ENCODE measurements at regions not wholly inside any gene's neighbourhood (a gene's known extent, or its start where the extent isn't known, plus 50 kb on each side); places are given as distances from the start of the nearest gene placed in this dataset.

DNA sequence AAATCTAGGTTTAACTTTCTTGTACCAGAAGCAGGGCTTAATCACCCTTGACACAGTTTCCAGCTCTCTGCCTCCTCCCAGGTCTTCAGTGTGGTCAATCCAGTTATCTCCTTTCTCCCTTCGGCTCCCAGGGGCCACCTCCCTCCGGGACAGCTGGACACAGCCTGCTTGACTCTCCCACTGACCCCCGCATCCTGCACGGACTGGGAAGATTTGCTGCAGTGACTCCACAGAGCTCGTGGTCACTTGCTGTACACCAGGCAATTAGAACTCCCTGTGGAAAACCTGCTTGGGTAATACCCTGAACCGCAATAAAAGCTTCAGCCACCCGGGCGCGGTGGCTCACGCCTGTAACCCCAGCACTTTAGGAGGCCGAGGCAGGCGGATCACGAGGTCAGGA lies 116.5 kb downstream of the NUFIP1 start:
- DNase-seq (ENCODE audit: low read depth, low spot score) (no peak), FAIRE-seq (no peak)
- Histone ChIP-seq H3K79me2 (ENCODE audit: control insufficient read depth, insufficient read depth, low read length) (no peaks in the 10 kb centered on the region), H3K4me1 (ENCODE audit: control insufficient read depth, extremely low read depth, insufficient read depth, low read length) (peaks cover 6% of the 10 kb centered on the region), H4K20me1 (replicated peaks; ENCODE audit: control insufficient read depth, extremely low read depth, insufficient read depth, low read length) (no peaks in the 10 kb centered on the region), H3K27me3 (ENCODE audit: control insufficient read depth in 2 of 2, insufficient read depth in 2 of 2, low read length in 2 of 2) (no peaks in the 10 kb centered on the region), H3K9me3 (replicated peaks; ENCODE audit: control insufficient read depth, insufficient read depth, low read length) (no peaks in the 10 kb centered on the region), H3K9me1 (replicated peaks; ENCODE audit: control insufficient read depth, extremely low read depth, insufficient read depth, low read length) (no peaks in the 10 kb centered on the region), H3K36me3 (ENCODE audit: control insufficient read depth in 2 of 2, extremely low read depth in 1 of 2, insufficient read depth in 2 of 2, low read length in 2 of 2) (no peaks in the 10 kb centered on the region), H3K27ac (ENCODE audit: insufficient read depth, low read depth, low read length) (no peak overlapping the region), H2AFZ (ENCODE audit: low read depth, low read length) (no peak overlapping the region), H3K9ac (replicated peaks; ENCODE audit: extremely low read depth, insufficient read depth, low read length) (no peak overlapping the region), H3K4me3 (replicated peaks in 1 of 3; ENCODE audit: insufficient read depth in 1 of 3, low read depth in 1 of 3, low read length in 3 of 3) (no peak overlapping the region), H3K4me2 (ENCODE audit: insufficient read depth, low read length) (no peak overlapping the region)
- BruUV-seq (replicated peaks) = no TSS peak
- ChIA-PET POLR2A (no interaction called here), CTCF (interaction anchor here (0.9 to 1.0 kb wide), 2 partner anchors 152 to 388 kb away, joined by 3 read pairs; no protein-coding TSS in a partner anchor)
- TF ChIP-seq JUN (IDR thresholded peaks at IDR 0.05; ENCODE audit: borderline replicate concordance, insufficient read depth, insufficient read length, low read depth) (no peak), MYC (IDR thresholded peaks at IDR 0.05; ENCODE audit: low read depth, low read length) (no peak)
- TF ChIP-seq, protein P1, sequence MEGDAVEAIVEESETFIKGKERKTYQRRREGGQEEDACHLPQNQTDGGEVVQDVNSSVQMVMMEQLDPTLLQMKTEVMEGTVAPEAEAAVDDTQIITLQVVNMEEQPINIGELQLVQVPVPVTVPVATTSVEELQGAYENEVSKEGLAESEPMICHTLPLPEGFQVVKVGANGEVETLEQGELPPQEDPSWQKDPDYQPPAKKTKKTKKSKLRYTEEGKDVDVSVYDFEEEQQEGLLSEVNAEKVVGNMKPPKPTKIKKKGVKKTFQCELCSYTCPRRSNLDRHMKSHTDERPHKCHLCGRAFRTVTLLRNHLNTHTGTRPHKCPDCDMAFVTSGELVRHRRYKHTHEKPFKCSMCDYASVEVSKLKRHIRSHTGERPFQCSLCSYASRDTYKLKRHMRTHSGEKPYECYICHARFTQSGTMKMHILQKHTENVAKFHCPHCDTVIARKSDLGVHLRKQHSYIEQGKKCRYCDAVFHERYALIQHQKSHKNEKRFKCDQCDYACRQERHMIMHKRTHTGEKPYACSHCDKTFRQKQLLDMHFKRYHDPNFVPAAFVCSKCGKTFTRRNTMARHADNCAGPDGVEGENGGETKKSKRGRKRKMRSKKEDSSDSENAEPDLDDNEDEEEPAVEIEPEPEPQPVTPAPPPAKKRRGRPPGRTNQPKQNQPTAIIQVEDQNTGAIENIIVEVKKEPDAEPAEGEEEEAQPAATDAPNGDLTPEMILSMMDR (IDR thresholded peaks at IDR 0.05; ENCODE audit: extremely low read depth in 1 of 2, insufficient read depth in 1 of 2, low read depth in 1 of 2, low read length in 2 of 2) = no peak
- dilution Hi-C loops (cut with MboI; ENCODE audit: extremely low pct_ligation_motif_present, low sequenced_read_pairs) (no loop called here), intact Hi-C loops (cut with micrococcal nuclease) (no loop called here)

DNA sequence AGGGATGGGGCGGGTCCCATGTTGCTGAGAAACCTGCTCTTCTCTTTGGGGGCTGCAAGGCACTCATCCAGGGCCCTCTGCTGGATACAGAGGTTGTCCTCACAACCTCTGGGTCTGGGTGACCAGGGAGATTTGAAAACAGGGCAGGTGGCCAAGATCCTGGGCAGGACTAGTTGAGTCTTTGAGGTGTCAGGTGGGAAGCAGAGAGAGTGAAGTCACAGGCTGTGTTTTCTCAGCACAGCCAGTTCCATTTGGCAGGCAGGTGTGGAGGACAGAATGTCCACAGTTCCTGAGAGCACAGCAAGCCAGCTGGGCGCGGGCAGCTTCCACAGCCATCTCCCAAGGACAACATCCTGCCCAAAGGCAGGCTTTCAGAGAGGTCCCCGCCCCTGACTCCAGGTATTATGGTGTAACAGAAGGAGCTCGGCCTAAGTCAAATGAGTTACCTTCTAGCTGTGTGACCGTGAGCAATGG lies 118.8 kb downstream of the NUFIP1 start:
- Histone ChIP-seq H3K4me2 (ENCODE audit: insufficient read depth, low read length) (no peak overlapping the region), H3K27me3 (ENCODE audit: control insufficient read depth in 2 of 2, insufficient read depth in 2 of 2, low read length in 2 of 2) (no peaks in the 10 kb centered on the region), H2AFZ (ENCODE audit: low read depth, low read length) (no peak overlapping the region), H3K79me2 (ENCODE audit: control insufficient read depth, insufficient read depth, low read length) (no peaks in the 10 kb centered on the region), H3K36me3 (ENCODE audit: control insufficient read depth in 2 of 2, extremely low read depth in 1 of 2, insufficient read depth in 2 of 2, low read length in 2 of 2) (no peaks in the 10 kb centered on the region), H3K27ac (ENCODE audit: insufficient read depth, low read depth, low read length) (no peak overlapping the region), H4K20me1 (replicated peaks; ENCODE audit: control insufficient read depth, extremely low read depth, insufficient read depth, low read length) (no peaks in the 10 kb centered on the region), H3K4me1 (ENCODE audit: control insufficient read depth, extremely low read depth, insufficient read depth, low read length) (peaks cover 8% of the 10 kb centered on the region), H3K9me1 (replicated peaks; ENCODE audit: control insufficient read depth, extremely low read depth, insufficient read depth, low read length) (no peaks in the 10 kb centered on the region), H3K9ac (replicated peaks; ENCODE audit: extremely low read depth, insufficient read depth, low read length) (no peak overlapping the region), H3K4me3 (replicated peaks in 1 of 3; ENCODE audit: insufficient read depth in 1 of 3, low read depth in 1 of 3, low read length in 3 of 3) (no peak overlapping the region), H3K9me3 (replicated peaks; ENCODE audit: control insufficient read depth, insufficient read depth, low read length) (no peaks in the 10 kb centered on the region)
- CTCF ChIA-PET = no interaction called here
- FAIRE-seq = no peak
- POLR2A ChIA-PET = no interaction called here
- intact Hi-C loops (cut with micrococcal nuclease) = no loop called here
- TF ChIP-seq, protein P1 (IDR thresholded peaks at IDR 0.05; ENCODE audit: extremely low read depth in 1 of 2, insufficient read depth in 1 of 2, low read depth in 1 of 2, low read length in 2 of 2) = no peak
- TF ChIP-seq, protein P2, sequence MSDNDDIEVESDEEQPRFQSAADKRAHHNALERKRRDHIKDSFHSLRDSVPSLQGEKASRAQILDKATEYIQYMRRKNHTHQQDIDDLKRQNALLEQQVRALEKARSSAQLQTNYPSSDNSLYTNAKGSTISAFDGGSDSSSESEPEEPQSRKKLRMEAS (IDR thresholded peaks at IDR 0.05; ENCODE audit: insufficient read depth, insufficient read length) = no peak
- no peak for TF ChIP-seq GATA2 (IDR thresholded peaks at IDR 0.05; ENCODE audit: insufficient read depth, insufficient read length, low read depth, low read length)
- TF ChIP-seq JUN (IDR thresholded peaks at IDR 0.05; ENCODE audit: borderline replicate concordance, insufficient read depth, insufficient read length, low read depth) = no peak
- no peak for TF ChIP-seq POLR2AphosphoS5 (IDR thresholded peaks at IDR 0.05; ENCODE audit: insufficient read depth, low read depth, low read length)
- TF ChIP-seq POLR2A (IDR thresholded peaks at IDR 0.05; ENCODE audit: low read depth, low read length) = no peak
- no peak for TF ChIP-seq EZH2 (IDR thresholded peaks at IDR 0.05; ENCODE audit: borderline replicate concordance, low read depth, low read length, severe bottlenecking)
- BruUV-seq (replicated peaks) = no TSS peak
- no peak for DNase-seq (ENCODE audit: low read depth, low spot score)
- dilution Hi-C loops (cut with MboI; ENCODE audit: extremely low pct_ligation_motif_present, low sequenced_read_pairs) = no loop called here
